H1 (cell line): ENCODE measurements at regions not wholly inside any gene's neighbourhood (a gene's known extent, or its start where the extent isn't known, plus 50 kb on each side); places are given as distances from the start of the nearest gene placed in this dataset.

ENCODE experiments used
- GTF2F1 ChIP-seq: IDR thresholded peaks from 2 replicates; pipeline ENCODE4 v1.6.1; 2012; ENCODE audit warnings: low read depth, low read length, improper control_type of control experiment, borderline replicate concordance
- HDAC2 ChIP-seq, 2 experiments: fragments of 300-600 bp in 1 of 2; sonication (generic) in 1 of 2; IDR thresholded peaks; 2 replicates each; pipeline ENCODE4 v1.6.1; 2011 to 2012; ENCODE audit warnings: low read depth in 2 of 2, low read length in 2 of 2, mild to moderate bottlenecking in 2 of 2, moderate library complexity in 2 of 2, borderline replicate concordance in 1 of 2, inconsistent platforms in 1 of 2
- MAX ChIP-seq: IDR thresholded peaks from 2 replicates; pipeline ENCODE4 v1.6.1; 2012; ENCODE audit warnings: inconsistent platforms
- ZNF274 ChIP-seq: IDR thresholded peaks from 2 replicates; pipeline ENCODE4 v1.7.0; 2012; ENCODE audit warnings: low read length, borderline replicate concordance; ENCODE audit errors: extremely low read depth

DNA sequence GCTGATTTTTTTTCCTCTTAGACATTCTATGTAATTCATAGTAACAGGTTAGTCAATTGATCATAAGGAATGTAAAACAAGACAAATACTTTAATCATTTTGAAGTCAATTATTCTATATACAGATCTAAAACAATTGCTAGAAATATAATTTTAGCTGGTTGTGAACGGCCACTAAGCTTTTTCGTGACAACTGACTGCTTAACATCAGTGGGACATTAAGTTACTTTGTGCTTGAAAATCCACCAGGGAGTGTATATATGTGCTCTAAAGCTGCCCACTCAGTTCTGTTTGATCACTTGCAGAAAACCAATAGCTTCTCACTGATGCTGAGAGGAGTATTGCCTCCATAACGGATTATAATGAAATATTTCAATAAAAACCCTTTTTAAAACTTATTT lies 370.2 kb upstream of the CCNH start (continued):
- no peak for TF ChIP-seq ZNF274
- TF ChIP-seq GTF2F1 = no peak
- no peak for TF ChIP-seq MAX
- TF ChIP-seq HDAC2 (IDR thresholded peaks at IDR 0.05; ENCODE audit: borderline replicate concordance in 1 of 2, low read depth in 2 of 2, low read length in 2 of 2) = no peak
